ENCODE measurements at regions not wholly inside any gene's neighbourhood (a gene's known extent, or its start where the extent isn't known, plus 50 kb on each side); places are given as distances from the start of the nearest gene placed in this dataset.

GRCh38 chr3:28590860-28591259 lies 242.2 kb upstream of the AZI2 start:
- in situ Hi-C loops (cut with MboI; ENCODE audit: low pct_unique_long_range_greater_than_20kb, low sequenced_read_pairs, unreplicated experiment): no loop called here
- no peak for DNase-seq (ENCODE audit: low spot score)
- no peak for TF ChIP-seq CTCF (IDR thresholded peaks at IDR 0.05; ENCODE audit: extremely low read depth, insufficient read depth, missing control alignments)

GRCh38 chr3:28595372-28595771 lies 246.7 kb upstream of the AZI2 start:
- in situ Hi-C loops (cut with MboI; ENCODE audit: low pct_unique_long_range_greater_than_20kb, low sequenced_read_pairs, unreplicated experiment): no loop called here
- no peak for DNase-seq (ENCODE audit: low spot score)
- TF ChIP-seq CTCF (IDR thresholded peaks at IDR 0.05; ENCODE audit: extremely low read depth, insufficient read depth, missing control alignments): no peak

- in situ Hi-C loops (cut with MboI; ENCODE audit: low pct_unique_long_range_greater_than_20kb, low sequenced_read_pairs, unreplicated experiment): no loop called here
- DNase-seq (ENCODE audit: low spot score): no peak
- TF ChIP-seq CTCF (IDR thresholded peaks at IDR 0.05; ENCODE audit: extremely low read depth, insufficient read depth, missing control alignments): no peak
These were observed 248.8 kb upstream of the AZI2 start for GRCh38 chr3:28597452-28597851.

- in situ Hi-C loops (cut with MboI; ENCODE audit: low pct_unique_long_range_greater_than_20kb, low sequenced_read_pairs, unreplicated experiment): no loop called here
- DNase-seq (ENCODE audit: low spot score): no peak
- TF ChIP-seq CTCF (IDR thresholded peaks at IDR 0.05; ENCODE audit: extremely low read depth, insufficient read depth, missing control alignments): no peak
These were observed 249.5 kb upstream of the AZI2 start for GRCh38 chr3:28598165-28598564.

GRCh38 chr3:28601291-28601690 lies 252.7 kb upstream of the AZI2 start:
- TF ChIP-seq CTCF (IDR thresholded peaks at IDR 0.05; ENCODE audit: extremely low read depth, insufficient read depth, missing control alignments): no peak
- in situ Hi-C loops (cut with MboI; ENCODE audit: low pct_unique_long_range_greater_than_20kb, low sequenced_read_pairs, unreplicated experiment): no loop called here
- no peak for DNase-seq (ENCODE audit: low spot score)

GRCh38 chr3:28606283-28606682 lies 257.7 kb upstream of the AZI2 start:
- in situ Hi-C loops (cut with MboI; ENCODE audit: low pct_unique_long_range_greater_than_20kb, low sequenced_read_pairs, unreplicated experiment): no loop called here
- DNase-seq (ENCODE audit: low spot score): no peak

More at GRCh38 chr3:28606283-28606682, 257.7 kb upstream of the AZI2 start:
- TF ChIP-seq CTCF (IDR thresholded peaks at IDR 0.05; ENCODE audit: extremely low read depth, insufficient read depth, missing control alignments): no peak

Measured in GM13977 (cell line).